RWPE1 (cell line): ENCODE measurements at regions not wholly inside any gene's neighbourhood (a gene's known extent, or its start where the extent isn't known, plus 50 kb on each side); places are given as distances from the start of the nearest gene placed in this dataset.

Experiments
- CTCF ChIA-PET: fragments of 350-600 bp; sonication (Branson Sonifier 250); formaldehyde crosslinking; extraction: SDS; loops from one replicate; lab custom pipeline; 2021; lab: Yijun Ruan, JAX
- POLR2A ChIA-PET: fragments of 400-600 bp; formaldehyde crosslinking; extraction: SDS; loops from one replicate; lab custom pipeline; 2020; ENCODE audit warnings: antibody characterized with exemption; ENCODE audit not compliant: low non-redundant PET; lab: Yijun Ruan, JAX
- DNase-seq: peaks from one replicate; pipeline ENCODE4 v3.0.0; 2012; ENCODE audit warnings: low spot score
- H3K27ac ChIP-seq: fragments of 450-650 bp; 2 replicates; pipeline ENCODE4 v1.5.1; 2017
- CTCF ChIP-seq: fragments of 450-650 bp; conservative IDR thresholded peaks from 2 replicates; pipeline ENCODE4 v1.5.1; 2017; ENCODE audit warnings: low read depth, mild to moderate bottlenecking

DNA sequence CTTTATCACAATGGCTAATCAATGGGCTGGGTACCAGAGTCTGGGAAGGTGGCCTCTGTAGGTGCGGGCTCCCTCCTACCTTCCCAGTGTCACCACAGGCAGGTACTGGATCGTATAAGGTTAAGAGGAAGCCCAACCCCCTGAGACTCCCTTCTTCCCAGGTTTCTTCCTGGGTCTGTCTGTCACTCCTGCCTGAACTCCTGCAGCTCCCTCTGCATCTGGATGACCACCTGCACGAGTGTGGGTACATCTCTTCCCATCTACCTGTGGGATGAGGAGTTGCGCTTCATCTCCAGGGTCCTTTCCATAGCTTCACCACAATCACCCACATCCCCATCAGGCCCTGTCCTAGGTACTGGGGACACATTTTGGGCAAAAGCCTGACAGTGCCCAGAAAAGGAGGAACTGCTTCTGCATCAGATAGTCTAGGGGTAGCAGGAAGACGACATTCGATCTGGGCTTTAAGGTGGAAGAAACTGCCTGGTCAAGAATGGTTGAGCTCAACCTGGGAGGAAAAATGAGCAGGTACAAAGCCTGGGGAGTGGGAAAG, 112.2 kb upstream of the ALDH1B1 start:
- no peak for DNase-seq
- no peak for TF ChIP-seq CTCF
- ChIA-PET CTCF (no interaction called here), POLR2A (no interaction called here)
- no peak overlapping the region for H3K27ac ChIP-seq

GRCh38 chr9:38278931-38279679, 113.4 kb upstream of the ALDH1B1 start:
- no peak overlapping the region for H3K27ac ChIP-seq
- TF ChIP-seq CTCF = no peak
- no peak for DNase-seq
- ChIA-PET CTCF (interaction anchor here (0.5 to 0.6 kb wide), 3 partner anchors 11 to 1447 kb away, joined by 3 to 5 read pairs (median 3); no protein-coding TSS in a partner anchor), POLR2A (no interaction called here)

- no peak for TF ChIP-seq CTCF
- DNase-seq = no peak
- ChIA-PET CTCF (interaction anchor here (0.6 kb wide), 2 partner anchors 84 to 1446 kb away, joined by 3 to 5 read pairs; no protein-coding TSS in a partner anchor), POLR2A (no interaction called here)
- H3K27ac ChIP-seq = no peak overlapping the region
These were observed 114.0 kb upstream of the ALDH1B1 start for GRCh38 chr9:38278457-38278856.

DNA sequence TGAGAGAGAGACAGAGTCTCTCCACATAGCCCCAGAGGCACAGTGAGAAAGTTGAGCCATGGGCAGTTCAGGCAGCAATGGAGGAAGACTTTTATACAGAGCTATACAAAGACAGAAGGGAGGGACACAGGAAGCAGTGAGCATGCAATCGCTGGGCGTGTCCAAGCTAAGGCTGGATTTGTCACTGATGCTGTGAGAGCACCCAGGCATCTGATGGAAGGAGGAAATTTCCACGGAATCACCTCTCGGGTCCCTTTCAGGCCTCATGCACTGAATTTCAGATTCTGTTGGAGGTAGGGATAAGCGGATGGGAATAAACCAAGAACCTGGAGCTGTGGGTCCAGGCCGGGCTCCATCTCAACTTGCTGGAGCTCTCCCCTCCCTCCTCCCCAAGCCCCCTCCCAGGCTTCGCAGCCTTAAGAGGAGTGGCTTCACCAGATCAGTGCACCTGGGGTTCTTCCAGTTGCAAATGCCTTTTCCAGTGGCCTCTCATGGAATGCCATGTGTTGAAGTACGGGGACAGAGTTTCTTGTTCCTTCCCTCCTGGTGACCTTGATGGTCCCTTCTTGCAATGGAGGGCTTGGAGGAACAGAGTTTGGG, 114.8 kb upstream of the ALDH1B1 start:
- no peak for TF ChIP-seq CTCF
- H3K27ac ChIP-seq = no peak overlapping the region
- DNase-seq = no peak
- ChIA-PET CTCF (no interaction called here), POLR2A (no interaction called here)

GRCh38 chr9:38276771-38277439, 115.6 kb upstream of the ALDH1B1 start:
- ChIA-PET POLR2A (no interaction called here), CTCF (interaction anchor here (1.0 kb wide), 1 partner anchor 140 kb away, joined by 3 read pairs; no protein-coding TSS in a partner anchor)
- no peak for TF ChIP-seq CTCF
- H3K27ac ChIP-seq = no peak overlapping the region
- no peak for DNase-seq

- no peak for TF ChIP-seq CTCF
- ChIA-PET CTCF (no interaction called here), POLR2A (no interaction called here)
- H3K27ac ChIP-seq = no peak overlapping the region
- DNase-seq = no peak
These were observed 117.7 kb upstream of the ALDH1B1 start for GRCh38 chr9:38274800-38275199.
